Midbrain (tissue), 1 donor: ENCODE measurements at regions not wholly inside any gene's neighbourhood (a gene's known extent, or its start where the extent isn't known, plus 50 kb on each side); places are given as distances from the start of the nearest gene placed in this dataset.
"Not testable (repeated sequence)": the region's sequence is repeated elsewhere in the genome, so short reads cannot be mapped to it uniquely, and the experiment has no call there.

Experiments used
- DNase-seq: peaks from one replicate; lab custom pipeline; 2025; lab: John Stamatoyannopoulos, UW

- DNase-seq, result no peak
These were observed 70.5 kb upstream of the DHX40 start for GRCh38 chr17:59494757-59495368.

GRCh38 chr17:59496178-59496577, 69.2 kb upstream of the DHX40 start:
- DNase-seq, result no peak

- no peak for DNase-seq
These were observed 66.7 kb upstream of the DHX40 start for GRCh38 chr17:59498530-59499307.

- DNase-seq, result not testable (repeated sequence)
These were observed 65.2 kb upstream of the DHX40 start for GRCh38 chr17:59500086-59500655.

- DNase-seq, result no peak
These were observed 63.7 kb upstream of the DHX40 start for GRCh38 chr17:59501690-59502089.

GRCh38 chr17:59502800-59503199, 62.6 kb upstream of the DHX40 start:
- DNase-seq, result no peak

GRCh38 chr17:59503500-59503899, 61.9 kb upstream of the DHX40 start:
- no peak for DNase-seq

GRCh38 chr17:59504821-59505220, 60.6 kb upstream of the DHX40 start:
- DNase-seq, result no peak

- DNase-seq, result no peak
These were observed 59.7 kb upstream of the DHX40 start for GRCh38 chr17:59505610-59506276.

GRCh38 chr17:59506894-59507726, 58.3 kb upstream of the DHX40 start:
- DNase-seq, result no peak

GRCh38 chr17:59508999-59509625, 56.3 kb upstream of the DHX40 start:
- DNase-seq, result no peak

- no peak for DNase-seq
These were observed 54.8 kb upstream of the DHX40 start for GRCh38 chr17:59510611-59511010.

- no peak for DNase-seq
These were observed 53.7 kb upstream of the DHX40 start for GRCh38 chr17:59511726-59512125.

GRCh38 chr17:59512844-59513385, 52.5 kb upstream of the DHX40 start:
- no peak for DNase-seq

GRCh38 chr17:59513934-59514841, 51.2 kb upstream of the DHX40 start:
- peak; percentile 60 for DNase-seq
